HFFc6 (cell line): ENCODE measurements at regions not wholly inside any gene's neighbourhood (a gene's known extent, or its start where the extent isn't known, plus 50 kb on each side); places are given as distances from the start of the nearest gene placed in this dataset.
"Not testable (repeated sequence)": the region's sequence is repeated elsewhere in the genome, so short reads cannot be mapped to it uniquely, and the experiment has no call there.

ENCODE experiments used
- DNase-seq: peaks from one replicate; pipeline ENCODE4 v3.0.0-alpha.2; 2018
- H3K27ac Mint-ChIP-seq: 2 replicates; pipeline ENCODE4 v1.8.0; 2020; ENCODE audit warnings: mild to moderate bottlenecking, mixed read lengths
- H3K27me3 Mint-ChIP-seq: 2 replicates; pipeline ENCODE4 v1.8.0; 2021; ENCODE audit warnings: mild to moderate bottlenecking, moderate library complexity, mixed read lengths; ENCODE audit not compliant: insufficient read depth
- H3K36me3 Mint-ChIP-seq: 2 replicates; pipeline ENCODE4 v1.8.0; 2021; ENCODE audit warnings: low read depth, mixed read lengths
- H3K4me1 Mint-ChIP-seq: 2 replicates; pipeline ENCODE4 v1.8.0; 2020; ENCODE audit warnings: low read depth, mixed read lengths
- H3K4me3 Mint-ChIP-seq: 2 replicates; pipeline ENCODE4 v1.8.0; 2020; ENCODE audit warnings: mild to moderate bottlenecking, moderate library complexity, mixed read lengths
- H3K9me3 Mint-ChIP-seq: 2 replicates; pipeline ENCODE4 v1.8.0; 2020; ENCODE audit warnings: mild to moderate bottlenecking, mixed read lengths
- CTCF ChIP-seq: fragments of 200-600 bp; sonication (generic); IDR thresholded peaks from 2 replicates; pipeline ENCODE4 v1.5.0; 2021; ENCODE audit warnings: antibody characterized with exemption, mild to moderate bottlenecking

DNA sequence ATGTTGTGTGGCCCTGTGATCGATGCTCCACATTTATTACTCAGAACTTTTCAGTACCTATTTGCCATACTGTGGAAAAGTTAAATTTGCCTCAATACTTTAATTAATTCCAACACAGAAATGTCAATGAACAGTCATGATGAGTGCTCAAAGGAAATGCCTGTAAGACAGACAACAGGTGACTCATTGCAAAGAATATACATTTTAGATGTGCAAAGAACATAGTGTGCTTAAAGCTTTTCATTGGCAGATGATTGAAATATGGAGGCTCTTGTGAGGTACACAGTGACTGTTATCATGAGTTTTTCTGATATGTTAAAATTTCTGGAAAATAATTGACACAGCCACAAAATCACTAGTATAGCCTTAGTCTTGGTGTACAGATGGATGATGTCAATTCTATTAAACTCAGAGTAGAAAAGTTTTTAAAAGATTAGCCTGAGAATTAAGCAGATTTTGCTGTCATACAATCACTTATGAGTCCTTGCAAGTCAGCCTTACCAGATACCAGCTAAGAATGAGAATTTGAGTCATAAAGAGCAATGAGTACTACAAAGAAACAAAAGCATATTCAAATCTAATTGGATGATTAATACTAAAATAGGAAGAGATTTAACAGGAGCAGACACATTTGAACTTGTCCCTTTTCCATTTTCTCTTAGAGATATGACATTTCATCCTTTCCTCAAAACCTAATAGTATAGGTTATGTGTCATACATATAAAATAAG, 544.1 kb downstream of the KCNH5 start:
- DNase-seq: no peak
- Mint-ChIP-seq H3K36me3 (no peaks in the 10 kb centered on the region), H3K4me1 (no peaks in the 10 kb centered on the region), H3K27me3 (peaks cover 3% of the 10 kb centered on the region; the same call in 1 of the 2 replicates), H3K9me3 (peaks cover 54% of the 10 kb centered on the region), H3K4me3 (no peak overlapping the region), H3K27ac (no peak overlapping the region)
- TF ChIP-seq CTCF: no peak

DNA sequence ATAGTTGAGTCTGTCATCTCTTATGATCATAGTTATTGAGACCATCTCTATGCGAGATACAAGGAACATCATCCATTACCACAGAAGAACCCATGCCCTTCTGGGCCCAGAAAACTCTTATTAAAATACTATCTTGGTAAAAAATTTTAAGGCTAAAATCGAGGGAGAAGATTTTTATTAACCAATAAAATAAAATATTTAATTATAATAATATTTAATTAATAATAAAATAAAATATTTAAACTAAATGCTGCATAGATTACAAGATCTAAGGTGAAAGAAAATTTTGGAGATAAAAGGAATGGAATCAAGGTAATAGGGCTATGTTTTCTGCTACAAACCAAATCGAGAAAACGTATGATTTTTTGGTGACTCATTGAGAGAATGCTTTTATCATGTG, 540.2 kb downstream of the KCNH5 start:
- Mint-ChIP-seq H3K27ac (no peak overlapping the region), H3K27me3 (no peaks in the 10 kb centered on the region), H3K36me3 (no peaks in the 10 kb centered on the region), H3K4me1 (no peaks in the 10 kb centered on the region), H3K4me3 (no peak overlapping the region), H3K9me3 (peaks cover 49% of the 10 kb centered on the region)
- no peak for DNase-seq
- no peak for TF ChIP-seq CTCF

DNA sequence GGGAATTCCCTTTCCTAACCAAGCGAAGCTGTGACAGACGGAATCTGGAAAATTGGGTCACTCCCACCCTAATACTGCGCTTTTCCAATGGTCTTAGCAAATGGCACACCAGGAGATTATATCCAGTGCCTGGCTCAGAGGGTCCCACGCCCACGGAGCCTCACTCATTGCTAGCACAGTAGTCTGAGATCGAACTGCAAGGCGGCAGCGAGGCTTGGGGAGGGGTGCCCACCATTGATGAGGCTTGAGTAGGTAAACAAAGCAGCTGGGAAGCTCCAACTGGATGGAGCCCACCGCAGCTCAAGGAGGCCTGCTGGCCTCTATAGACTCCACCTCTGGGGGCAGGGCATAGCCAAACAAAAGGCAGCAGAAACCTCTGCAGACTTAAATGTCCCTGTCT, 523.9 kb downstream of the KCNH5 start:
- not testable (repeated sequence) for DNase-seq, H3K27me3 Mint-ChIP-seq, H3K36me3 Mint-ChIP-seq, H3K4me3 Mint-ChIP-seq, H3K27ac Mint-ChIP-seq, H3K4me1 Mint-ChIP-seq
- peaks cover 80% of the 10 kb centered on the region for H3K9me3 Mint-ChIP-seq

DNA sequence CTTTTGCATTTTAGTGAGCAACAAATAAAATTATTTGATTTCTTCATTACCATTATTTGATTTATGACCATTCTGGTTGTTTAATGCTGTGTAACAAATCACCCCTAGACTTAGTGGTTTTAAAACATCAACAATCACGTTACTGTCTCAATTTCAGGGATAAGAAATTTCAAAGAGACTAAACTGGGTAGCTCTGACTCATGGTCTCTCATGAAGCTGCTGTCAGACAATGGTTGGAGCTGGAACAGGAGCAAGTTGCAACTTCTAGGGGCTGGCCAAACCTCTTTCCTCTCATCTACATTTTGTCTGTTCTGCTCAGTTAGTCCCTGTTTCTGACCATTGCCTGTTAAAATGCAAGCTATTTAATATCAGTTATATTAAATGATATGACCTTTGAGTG, 517.0 kb downstream of the KCNH5 start:
- no peak for TF ChIP-seq CTCF
- H3K36me3 Mint-ChIP-seq: no peaks in the 10 kb centered on the region
- no peak for DNase-seq
- H3K27ac Mint-ChIP-seq: no peak overlapping the region
- peaks cover 37% of the 10 kb centered on the region for H3K9me3 Mint-ChIP-seq
- H3K4me3 Mint-ChIP-seq: no peak overlapping the region
- no peaks in the 10 kb centered on the region for H3K27me3 Mint-ChIP-seq
- H3K4me1 Mint-ChIP-seq: no peaks in the 10 kb centered on the region

GRCh38 chr14:62532181-62532580, 513.1 kb downstream of the KCNH5 start:
- H3K4me3 Mint-ChIP-seq: no peak overlapping the region
- H3K4me1 Mint-ChIP-seq: no peaks in the 10 kb centered on the region
- no peak for DNase-seq
- no peaks in the 10 kb centered on the region for H3K36me3 Mint-ChIP-seq
- H3K27me3 Mint-ChIP-seq: no peaks in the 10 kb centered on the region
- no peak overlapping the region for H3K27ac Mint-ChIP-seq
- peaks cover 20% of the 10 kb centered on the region for H3K9me3 Mint-ChIP-seq
- TF ChIP-seq CTCF: no peak

DNA sequence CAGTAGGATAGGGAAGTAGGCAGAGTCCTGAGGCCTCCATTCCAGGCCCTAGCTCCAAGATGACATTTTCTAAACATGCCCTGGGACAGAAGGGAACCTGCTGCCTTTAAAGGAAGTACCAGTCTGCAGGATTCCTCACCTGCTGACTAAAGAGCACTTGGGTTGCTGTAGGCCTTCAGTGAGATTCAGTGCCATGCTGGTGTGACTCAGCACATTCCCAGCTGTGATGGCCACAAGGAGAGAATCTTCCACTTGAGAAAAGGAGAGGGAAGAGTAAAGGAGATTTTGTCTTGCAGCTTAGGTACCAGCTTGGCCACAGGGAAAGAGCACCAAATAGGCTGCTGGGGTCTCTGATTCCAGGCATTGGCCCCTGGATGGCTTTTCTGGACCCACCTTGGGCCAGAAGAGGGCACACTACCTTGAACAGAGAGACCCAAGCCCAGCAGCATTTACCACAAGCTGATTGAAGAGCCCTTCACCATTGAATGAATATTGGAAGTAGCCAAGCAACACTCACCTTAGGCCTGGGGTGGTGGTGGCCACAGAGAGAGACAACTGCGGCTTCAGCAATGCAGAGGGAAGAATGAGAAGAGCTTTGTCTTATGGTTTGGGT, 498.3 kb downstream of the KCNH5 start:
- H3K27ac Mint-ChIP-seq: no peak overlapping the region
- peaks cover 5% of the 10 kb centered on the region for H3K36me3 Mint-ChIP-seq
- peaks cover 66% of the 10 kb centered on the region for H3K9me3 Mint-ChIP-seq
- no peak for DNase-seq
- no peak overlapping the region for H3K4me3 Mint-ChIP-seq
- no peak for TF ChIP-seq CTCF
- no peaks in the 10 kb centered on the region for H3K27me3 Mint-ChIP-seq
- H3K4me1 Mint-ChIP-seq: no peaks in the 10 kb centered on the region
